Stimulated activated memory B cell treated with anti-CD40 and anti-IgM and Interleukin-4, amounts not matched to agents 10 μg/mL and 1 μg/mL and 100 μg/mL, for 72 hours (primary cell): ENCODE measurements at regions not wholly inside any gene's neighbourhood (a gene's known extent, or its start where the extent isn't known, plus 50 kb on each side); places are given as distances from the start of the nearest gene placed in this dataset.

ENCODE experiments used
- ATAC-seq: fragments of 150-1000 bp; cut with Tn5 transposase; 2 replicates; pipeline ENCODE4 v1.10.0; 2021
- H3K27ac Mint-ChIP-seq: one replicate; pipeline ENCODE4 v1.8.0; 2022; ENCODE audit warnings: mild to moderate bottlenecking, mixed read lengths
- H3K27me3 Mint-ChIP-seq: one replicate; pipeline ENCODE4 v1.8.0; 2022; ENCODE audit warnings: mixed read lengths
- H3K36me3 Mint-ChIP-seq: one replicate; pipeline ENCODE4 v1.8.0; 2022; ENCODE audit warnings: mixed read lengths
- H3K4me1 Mint-ChIP-seq: one replicate; pipeline ENCODE4 v1.8.0; 2022; ENCODE audit warnings: mixed read lengths
- H3K4me3 Mint-ChIP-seq: one replicate; pipeline ENCODE4 v1.8.0; 2022; ENCODE audit warnings: mild to moderate bottlenecking, moderate library complexity, mixed read lengths
- H3K9me3 Mint-ChIP-seq: one replicate; pipeline ENCODE4 v1.8.0; 2022; ENCODE audit warnings: mixed read lengths

GRCh38 chr1:81554534-81554933 is 246.2 kb upstream of the ADGRL2 start:
- ATAC-seq, result no peak
- H3K4me3 Mint-ChIP-seq, result no peak overlapping the region
- H3K9me3 Mint-ChIP-seq, result no peaks in the 10 kb centered on the region
- H3K4me1 Mint-ChIP-seq, result no peaks in the 10 kb centered on the region
- no peak overlapping the region for H3K27ac Mint-ChIP-seq
- H3K27me3 Mint-ChIP-seq, result no peaks in the 10 kb centered on the region
- H3K36me3 Mint-ChIP-seq, result no peaks in the 10 kb centered on the region

DNA sequence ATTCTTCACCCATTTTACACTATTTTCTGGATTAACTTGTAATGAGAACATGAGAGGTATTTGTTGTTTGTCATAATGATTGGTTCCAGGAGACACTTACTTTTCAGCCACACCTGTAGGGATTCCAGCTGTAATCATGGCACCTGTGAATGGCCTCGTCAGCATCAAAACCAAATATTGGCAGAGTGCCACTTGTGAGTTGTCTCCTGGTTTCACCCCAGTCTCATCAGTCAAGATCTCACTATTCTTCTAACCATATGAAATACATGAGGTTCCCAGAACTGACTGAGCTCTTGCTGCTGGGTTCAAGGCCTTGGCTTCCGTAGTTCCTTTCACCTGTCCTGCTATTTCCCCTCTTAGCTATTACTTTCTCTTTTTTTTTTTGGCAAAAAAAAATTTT is 246.6 kb upstream of the ADGRL2 start:
- Mint-ChIP-seq H3K27me3 (no peaks in the 10 kb centered on the region), H3K4me1 (peaks cover 4% of the 10 kb centered on the region), H3K36me3 (no peaks in the 10 kb centered on the region), H3K27ac (no peak overlapping the region), H3K9me3 (no peaks in the 10 kb centered on the region), H3K4me3 (no peak overlapping the region)
- no peak for ATAC-seq

DNA sequence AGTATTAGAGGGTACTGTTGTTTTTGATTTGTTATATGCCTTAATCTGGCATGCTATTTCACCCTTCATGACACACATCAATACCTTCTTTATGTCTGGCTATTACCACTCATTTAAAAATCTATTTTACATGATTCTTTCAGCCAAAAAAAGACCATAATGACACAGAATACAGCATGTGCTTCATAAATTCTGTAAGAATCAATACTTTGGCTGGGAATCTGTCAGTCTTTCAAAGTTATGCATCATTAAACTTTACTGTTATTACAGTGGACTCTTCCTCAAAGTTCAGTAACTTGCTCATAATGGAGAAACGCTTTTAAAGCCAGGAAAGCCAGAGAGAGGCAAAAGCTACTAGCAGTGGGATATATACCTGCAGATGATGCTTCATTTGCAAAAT is 247.2 kb upstream of the ADGRL2 start:
- no peak overlapping the region for H3K4me3 Mint-ChIP-seq
- H3K36me3 Mint-ChIP-seq, result no peaks in the 10 kb centered on the region
- H3K4me1 Mint-ChIP-seq, result peaks cover 8% of the 10 kb centered on the region
- no peak for ATAC-seq
- H3K27ac Mint-ChIP-seq, result no peak overlapping the region
- H3K9me3 Mint-ChIP-seq, result no peaks in the 10 kb centered on the region
- H3K27me3 Mint-ChIP-seq, result no peaks in the 10 kb centered on the region

DNA sequence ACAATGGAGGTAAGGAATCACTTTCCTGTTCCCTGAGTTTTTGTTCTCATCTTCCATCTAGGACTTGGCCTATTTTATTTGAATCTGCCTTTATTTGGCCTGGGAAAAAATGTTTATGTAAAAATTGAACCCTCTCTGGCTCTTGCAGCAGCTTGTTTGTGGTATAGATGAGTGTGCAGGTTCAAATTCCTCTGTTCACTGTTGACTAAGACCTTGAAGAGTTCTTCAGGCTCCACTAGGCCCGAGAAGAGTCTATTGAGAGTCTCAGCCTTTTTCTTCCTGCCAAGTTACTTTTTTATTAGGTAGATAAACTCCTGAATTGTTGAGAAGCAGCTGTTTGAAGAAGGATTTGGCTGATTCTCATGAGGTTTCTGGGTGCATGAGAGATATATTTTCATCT is 248.8 kb upstream of the ADGRL2 start:
- peaks cover 8% of the 10 kb centered on the region for H3K4me1 Mint-ChIP-seq
- H3K27ac Mint-ChIP-seq, result no peak overlapping the region
- H3K4me3 Mint-ChIP-seq, result no peak overlapping the region
- no peak for ATAC-seq
- no peaks in the 10 kb centered on the region for H3K9me3 Mint-ChIP-seq
- no peaks in the 10 kb centered on the region for H3K36me3 Mint-ChIP-seq
- H3K27me3 Mint-ChIP-seq, result no peaks in the 10 kb centered on the region

DNA sequence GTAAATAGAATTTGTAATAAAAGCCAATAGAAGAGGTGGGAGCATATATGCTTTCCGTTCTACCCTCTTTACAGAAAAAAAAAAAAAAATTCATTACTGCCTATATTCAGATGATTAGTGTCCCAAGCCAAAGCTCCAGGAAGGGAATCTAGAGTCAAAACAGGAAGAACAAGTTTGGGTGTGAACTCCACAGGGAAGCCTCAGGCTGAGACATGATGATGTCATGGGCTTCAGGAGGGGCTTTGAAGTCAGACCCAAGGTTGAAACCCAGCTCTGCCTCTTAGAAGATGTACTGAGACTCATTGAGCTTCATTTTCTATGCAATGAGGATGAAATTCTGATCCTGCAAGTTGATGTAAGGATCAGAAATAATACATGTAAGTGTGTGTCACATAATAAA is 250.0 kb upstream of the ADGRL2 start:
- H3K4me1 Mint-ChIP-seq, result peaks cover 8% of the 10 kb centered on the region
- no peaks in the 10 kb centered on the region for H3K27me3 Mint-ChIP-seq
- no peak overlapping the region for H3K27ac Mint-ChIP-seq
- no peak overlapping the region for H3K4me3 Mint-ChIP-seq
- no peak for ATAC-seq
- H3K36me3 Mint-ChIP-seq, result no peaks in the 10 kb centered on the region
- no peaks in the 10 kb centered on the region for H3K9me3 Mint-ChIP-seq

DNA sequence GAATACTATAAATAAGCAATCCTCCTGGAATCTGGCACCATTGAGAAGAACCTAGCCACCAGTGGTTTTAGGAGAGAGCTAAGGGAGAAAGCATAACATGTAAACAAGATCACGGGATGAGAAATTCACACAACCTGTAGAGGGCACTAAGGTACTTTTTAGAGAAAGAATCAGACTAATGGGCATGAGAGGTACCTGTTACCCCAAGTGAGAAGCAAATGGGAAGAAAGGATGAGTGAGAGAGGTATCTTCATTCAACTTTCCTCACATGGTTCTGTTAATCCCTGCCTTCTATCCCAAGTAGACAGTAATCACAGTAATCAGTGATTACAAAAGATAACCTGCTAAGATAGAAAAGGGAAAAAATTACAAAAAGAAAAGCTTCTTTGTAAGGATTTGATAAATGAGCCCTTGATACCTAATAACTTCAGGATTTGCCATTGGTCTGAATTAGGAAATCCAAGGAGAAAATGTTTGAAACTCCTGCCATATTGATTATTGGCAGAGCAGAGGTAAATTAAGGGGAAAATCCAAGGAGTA is 251.1 kb upstream of the ADGRL2 start:
- ATAC-seq, result no peak
- H3K36me3 Mint-ChIP-seq, result no peaks in the 10 kb centered on the region
- H3K9me3 Mint-ChIP-seq, result no peaks in the 10 kb centered on the region
- H3K4me1 Mint-ChIP-seq, result peaks cover 8% of the 10 kb centered on the region
- no peaks in the 10 kb centered on the region for H3K27me3 Mint-ChIP-seq
- no peak overlapping the region for H3K4me3 Mint-ChIP-seq
- H3K27ac Mint-ChIP-seq, result no peak overlapping the region

DNA sequence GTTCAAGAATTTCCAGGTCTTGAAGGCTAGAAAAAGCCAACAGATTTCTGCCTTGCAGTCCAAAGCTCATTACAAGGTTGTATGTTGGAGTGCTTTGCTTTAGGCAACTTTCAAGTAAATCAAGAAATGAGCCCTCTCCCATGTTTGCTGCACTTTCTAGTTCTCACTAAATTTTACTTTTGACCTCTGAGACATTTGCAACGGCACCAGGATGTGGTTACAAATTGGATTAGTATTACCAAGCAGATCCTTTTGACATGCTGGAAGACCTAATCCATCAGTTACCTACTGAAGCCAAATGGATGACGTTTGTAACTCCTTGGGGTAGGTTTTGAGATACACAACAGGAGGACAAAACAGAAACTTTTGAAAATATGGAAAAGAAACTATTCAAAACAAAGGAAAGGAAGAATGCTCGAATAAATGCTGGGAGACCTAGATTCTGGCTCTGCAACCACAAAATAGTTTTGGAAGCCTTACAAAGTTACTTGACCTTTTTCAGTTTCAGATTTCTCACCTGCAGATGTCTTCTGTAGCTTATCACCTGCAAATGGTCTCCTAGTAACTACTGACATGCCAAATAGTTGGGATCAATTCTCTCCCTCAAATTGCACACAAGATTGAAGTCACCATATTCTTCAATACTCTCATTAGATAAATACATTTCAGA is 251.7 kb upstream of the ADGRL2 start:
- Mint-ChIP-seq H3K9me3 (no peaks in the 10 kb centered on the region), H3K27me3 (no peaks in the 10 kb centered on the region), H3K36me3 (no peaks in the 10 kb centered on the region), H3K27ac (no peak overlapping the region), H3K4me1 (peaks cover 8% of the 10 kb centered on the region), H3K4me3 (no peak overlapping the region)
- ATAC-seq, result no peak

GRCh38 chr1:81547912-81548303 is 252.8 kb upstream of the ADGRL2 start:
- Mint-ChIP-seq H3K4me3 (no peak overlapping the region), H3K27me3 (no peaks in the 10 kb centered on the region), H3K27ac (no peak overlapping the region), H3K9me3 (no peaks in the 10 kb centered on the region), H3K36me3 (no peaks in the 10 kb centered on the region), H3K4me1 (peaks cover 8% of the 10 kb centered on the region)
- ATAC-seq, result no peak

- H3K9me3 Mint-ChIP-seq, result no peaks in the 10 kb centered on the region
- H3K36me3 Mint-ChIP-seq, result no peaks in the 10 kb centered on the region
- no peak overlapping the region for H3K27ac Mint-ChIP-seq
- no peaks in the 10 kb centered on the region for H3K27me3 Mint-ChIP-seq
- ATAC-seq, result no peak
- no peak overlapping the region for H3K4me3 Mint-ChIP-seq
- peaks cover 8% of the 10 kb centered on the region for H3K4me1 Mint-ChIP-seq
Observed at GRCh38 chr1:81547261-81547911, 253.3 kb upstream of the ADGRL2 start.

GRCh38 chr1:81545734-81546133 is 255.0 kb upstream of the ADGRL2 start:
- Mint-ChIP-seq H3K9me3 (no peaks in the 10 kb centered on the region), H3K4me1 (peaks cover 8% of the 10 kb centered on the region), H3K36me3 (no peaks in the 10 kb centered on the region), H3K4me3 (no peak overlapping the region), H3K27me3 (no peaks in the 10 kb centered on the region), H3K27ac (no peak overlapping the region)
- ATAC-seq, result no peak

DNA sequence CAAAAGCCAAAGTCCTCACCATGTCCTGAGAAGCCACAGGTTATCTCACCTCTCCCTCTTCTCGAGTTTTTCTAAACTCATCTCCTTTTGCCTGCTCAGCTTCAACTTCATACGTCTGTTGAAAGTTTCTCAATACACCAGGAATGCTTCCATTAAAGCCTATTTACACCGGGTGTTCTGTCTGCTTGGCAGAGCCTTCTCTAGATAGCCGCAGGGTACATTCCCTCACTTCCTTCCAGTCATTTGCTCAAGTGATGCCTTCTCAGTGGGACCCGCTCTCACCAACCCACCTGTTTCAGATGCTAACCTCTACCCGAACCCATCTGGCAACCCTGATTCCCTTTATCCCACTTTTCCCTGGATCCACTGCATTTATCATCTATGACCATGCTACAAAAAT is 257.0 kb upstream of the ADGRL2 start:
- H3K9me3 Mint-ChIP-seq, result no peaks in the 10 kb centered on the region
- H3K27ac Mint-ChIP-seq, result no peak overlapping the region
- H3K4me3 Mint-ChIP-seq, result no peak overlapping the region
- ATAC-seq, result no peak
- H3K4me1 Mint-ChIP-seq, result peaks cover under 1% of the 10 kb centered on the region
- no peaks in the 10 kb centered on the region for H3K27me3 Mint-ChIP-seq
- no peaks in the 10 kb centered on the region for H3K36me3 Mint-ChIP-seq

DNA sequence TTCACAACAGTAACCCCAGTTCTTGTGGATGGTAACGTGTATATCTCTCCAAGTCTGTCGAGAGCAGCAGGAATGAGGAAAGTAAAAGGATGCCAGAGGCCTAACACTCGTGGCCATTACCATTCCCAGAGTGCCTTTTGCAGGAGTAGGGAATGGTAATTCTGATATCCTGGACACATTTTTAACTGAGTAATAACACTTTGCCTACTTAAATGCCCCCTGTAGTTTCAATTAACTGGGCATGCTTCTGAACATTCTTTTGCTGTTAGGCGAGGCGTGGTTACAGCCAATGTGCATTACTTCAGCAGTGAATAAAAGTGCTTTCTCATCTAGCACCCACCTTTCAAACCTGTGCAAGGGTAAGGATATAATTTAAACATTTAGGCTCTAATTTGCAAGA is 258.5 kb upstream of the ADGRL2 start:
- no peak for ATAC-seq
- Mint-ChIP-seq H3K4me3 (no peak overlapping the region), H3K27ac (no peak overlapping the region)

DNA sequence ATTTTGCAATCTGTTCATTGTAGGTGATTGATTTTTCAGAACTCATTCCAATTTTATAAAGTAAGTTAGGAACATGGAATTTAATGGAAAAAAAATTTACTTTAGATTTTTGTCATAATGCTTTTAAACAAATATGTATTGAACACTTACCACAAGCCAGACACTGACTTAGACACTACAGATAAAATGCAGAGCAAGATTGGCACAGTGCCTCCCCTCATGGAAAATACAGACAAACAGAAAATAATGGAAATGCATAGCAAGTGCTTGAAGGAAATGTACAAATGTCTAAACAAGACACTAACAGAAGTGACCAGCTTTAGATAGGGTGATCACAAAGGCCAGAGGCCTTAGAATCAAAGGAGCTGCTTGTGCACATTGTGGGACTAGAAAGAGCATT is 260.5 kb upstream of the ADGRL2 start:
- Mint-ChIP-seq H3K27ac (no peak overlapping the region), H3K4me3 (no peak overlapping the region), H3K36me3 (no peaks in the 10 kb centered on the region), H3K4me1 (no peaks in the 10 kb centered on the region), H3K27me3 (no peaks in the 10 kb centered on the region), H3K9me3 (no peaks in the 10 kb centered on the region)
- ATAC-seq, result no peak

More for the DNA sequence above, 258.5 kb upstream of the ADGRL2 start:
- Mint-ChIP-seq H3K4me1 (no peaks in the 10 kb centered on the region), H3K9me3 (no peaks in the 10 kb centered on the region), H3K27me3 (no peaks in the 10 kb centered on the region), H3K36me3 (no peaks in the 10 kb centered on the region)

- no peak overlapping the region for H3K4me3 Mint-ChIP-seq
- no peaks in the 10 kb centered on the region for H3K9me3 Mint-ChIP-seq
- no peak overlapping the region for H3K27ac Mint-ChIP-seq
- no peak for ATAC-seq
- H3K4me1 Mint-ChIP-seq, result no peaks in the 10 kb centered on the region
- H3K36me3 Mint-ChIP-seq, result no peaks in the 10 kb centered on the region
- no peaks in the 10 kb centered on the region for H3K27me3 Mint-ChIP-seq
Observed at GRCh38 chr1:81529014-81529413, 271.7 kb upstream of the ADGRL2 start.

GRCh38 chr1:81525085-81525484 is 275.6 kb upstream of the ADGRL2 start:
- Mint-ChIP-seq H3K36me3 (no peaks in the 10 kb centered on the region), H3K27me3 (no peaks in the 10 kb centered on the region)

DNA sequence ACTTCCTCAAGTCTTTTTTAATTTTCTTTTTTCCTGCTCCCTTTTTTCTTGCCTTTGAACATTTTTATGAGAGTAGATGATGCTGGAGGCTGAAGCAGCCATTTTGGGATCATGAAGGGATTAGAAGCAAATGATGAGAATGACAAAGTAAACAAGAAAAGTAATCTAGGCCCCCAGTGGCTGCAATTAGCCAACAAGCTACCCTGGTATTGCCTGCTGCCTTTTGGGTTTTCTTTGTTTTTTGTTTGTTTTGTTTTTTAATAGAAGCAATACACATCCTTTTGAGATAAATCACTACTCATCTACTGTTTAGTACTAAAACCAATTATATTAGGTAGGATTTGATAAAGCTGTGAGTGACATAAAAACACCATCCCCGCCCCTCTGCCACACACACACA is 280.7 kb upstream of the ADGRL2 start:
- Mint-ChIP-seq H3K9me3 (peaks cover 5% of the 10 kb centered on the region), H3K36me3 (no peaks in the 10 kb centered on the region), H3K4me1 (peaks cover 6% of the 10 kb centered on the region), H3K27ac (no peak overlapping the region), H3K27me3 (no peaks in the 10 kb centered on the region), H3K4me3 (no peak overlapping the region)
- no peak for ATAC-seq

More at GRCh38 chr1:81525085-81525484, 275.6 kb upstream of the ADGRL2 start:
- H3K4me3 Mint-ChIP-seq, result no peak overlapping the region
- H3K27ac Mint-ChIP-seq, result no peak overlapping the region
- ATAC-seq, result no peak
- H3K4me1 Mint-ChIP-seq, result no peaks in the 10 kb centered on the region
- H3K9me3 Mint-ChIP-seq, result peaks cover 5% of the 10 kb centered on the region
